WERI-Rb-1 (cell line): ENCODE measurements at regions not wholly inside any gene's neighbourhood (a gene's known extent, or its start where the extent isn't known, plus 50 kb on each side); places are given as distances from the start of the nearest gene placed in this dataset.

Experiments used
- DNase-seq: peaks from one replicate; pipeline ENCODE4 v3.0.0-alpha.2; 2020
- H3K27ac ChIP-seq: fragments of 250-450 bp; sonication (Bioruptor Pico); 2 replicates; pipeline ENCODE4 v1.5.1; 2020; ENCODE audit warnings: mild to moderate bottlenecking, moderate library complexity
- H3K27me3 ChIP-seq: fragments of 250-450 bp; sonication (Bioruptor Pico); 2 replicates; pipeline ENCODE4 v1.5.1; 2021; ENCODE audit warnings: mild to moderate bottlenecking, low read depth, moderate library complexity; ENCODE audit not compliant: insufficient read depth, severe bottlenecking
- H3K36me3 ChIP-seq: fragments of 250-450 bp; sonication (Bioruptor Pico); 2 replicates; pipeline ENCODE4 v1.5.1; 2020; ENCODE audit warnings: mild to moderate bottlenecking, moderate library complexity
- H3K4me3 ChIP-seq: 2 replicates; pipeline ENCODE4 v1.5.1; 2011; ENCODE audit warnings: low read depth, mild to moderate bottlenecking, control low read depth, low read length
- H3K9me3 ChIP-seq: fragments of 250-450 bp; sonication (Bioruptor Pico); 2 replicates; pipeline ENCODE4 v1.5.1; 2021; ENCODE audit warnings: mild to moderate bottlenecking, moderate library complexity; ENCODE audit not compliant: severe bottlenecking
- TF ChIP-seq, protein P1 (sequence below): IDR thresholded peaks from 2 replicates; pipeline ENCODE4 v1.5.1; 2011; ENCODE audit warnings: low read depth, mild to moderate bottlenecking, control low read depth, inconsistent platforms, low read length

DNA sequence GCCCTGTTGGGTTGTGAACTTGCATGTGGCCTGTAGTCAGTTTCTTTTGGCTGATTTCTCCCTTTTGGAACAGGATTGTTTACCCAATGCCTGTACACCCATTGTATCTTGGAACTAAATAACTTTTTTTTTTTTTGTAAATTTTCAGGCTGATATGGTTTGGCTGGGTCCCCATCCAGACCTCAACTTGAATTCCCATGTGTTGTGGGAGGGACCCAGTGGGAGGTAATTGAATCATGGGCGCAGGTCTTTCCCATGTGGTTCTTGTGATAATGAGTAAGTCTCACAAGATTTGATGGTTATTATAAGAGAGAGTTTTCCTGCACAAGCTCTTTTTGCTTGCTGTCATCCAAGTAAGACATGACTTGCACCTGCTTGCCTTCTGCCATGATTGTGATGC, 253.8 kb upstream of the GBE1 start:
- Histone ChIP-seq H3K9me3 (no peaks in the 10 kb centered on the region), H3K4me3 (no peak overlapping the region), H3K27me3 (no peaks in the 10 kb centered on the region), H3K27ac (no peak overlapping the region), H3K36me3 (no peaks in the 10 kb centered on the region)
- TF ChIP-seq, protein P1, sequence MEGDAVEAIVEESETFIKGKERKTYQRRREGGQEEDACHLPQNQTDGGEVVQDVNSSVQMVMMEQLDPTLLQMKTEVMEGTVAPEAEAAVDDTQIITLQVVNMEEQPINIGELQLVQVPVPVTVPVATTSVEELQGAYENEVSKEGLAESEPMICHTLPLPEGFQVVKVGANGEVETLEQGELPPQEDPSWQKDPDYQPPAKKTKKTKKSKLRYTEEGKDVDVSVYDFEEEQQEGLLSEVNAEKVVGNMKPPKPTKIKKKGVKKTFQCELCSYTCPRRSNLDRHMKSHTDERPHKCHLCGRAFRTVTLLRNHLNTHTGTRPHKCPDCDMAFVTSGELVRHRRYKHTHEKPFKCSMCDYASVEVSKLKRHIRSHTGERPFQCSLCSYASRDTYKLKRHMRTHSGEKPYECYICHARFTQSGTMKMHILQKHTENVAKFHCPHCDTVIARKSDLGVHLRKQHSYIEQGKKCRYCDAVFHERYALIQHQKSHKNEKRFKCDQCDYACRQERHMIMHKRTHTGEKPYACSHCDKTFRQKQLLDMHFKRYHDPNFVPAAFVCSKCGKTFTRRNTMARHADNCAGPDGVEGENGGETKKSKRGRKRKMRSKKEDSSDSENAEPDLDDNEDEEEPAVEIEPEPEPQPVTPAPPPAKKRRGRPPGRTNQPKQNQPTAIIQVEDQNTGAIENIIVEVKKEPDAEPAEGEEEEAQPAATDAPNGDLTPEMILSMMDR: no peak
- no peak for DNase-seq

DNA sequence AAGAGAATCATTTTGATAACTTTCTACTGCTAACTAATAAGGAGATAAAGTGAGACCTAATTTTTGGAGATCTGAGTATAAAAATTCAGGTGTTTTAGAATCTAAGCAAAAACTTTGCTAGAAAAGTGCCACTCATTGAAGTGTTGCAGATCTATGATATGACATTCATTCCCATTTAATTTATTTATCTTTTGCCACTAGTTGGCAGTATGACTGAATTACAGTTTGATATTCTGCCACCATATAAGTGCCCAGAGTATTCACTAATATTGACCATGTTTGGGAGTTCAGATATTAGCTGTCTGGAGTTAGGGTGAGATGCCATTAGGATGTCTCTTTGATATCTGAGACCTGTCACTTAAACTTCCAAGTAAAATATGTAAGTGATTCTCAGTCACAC, 251.3 kb upstream of the GBE1 start:
- no peak overlapping the region for H3K27ac ChIP-seq
- no peak for DNase-seq
- no peaks in the 10 kb centered on the region for H3K36me3 ChIP-seq
- H3K9me3 ChIP-seq: no peaks in the 10 kb centered on the region
- H3K27me3 ChIP-seq: no peaks in the 10 kb centered on the region
- TF ChIP-seq, protein P1: no peak
- H3K4me3 ChIP-seq: no peak overlapping the region

DNA sequence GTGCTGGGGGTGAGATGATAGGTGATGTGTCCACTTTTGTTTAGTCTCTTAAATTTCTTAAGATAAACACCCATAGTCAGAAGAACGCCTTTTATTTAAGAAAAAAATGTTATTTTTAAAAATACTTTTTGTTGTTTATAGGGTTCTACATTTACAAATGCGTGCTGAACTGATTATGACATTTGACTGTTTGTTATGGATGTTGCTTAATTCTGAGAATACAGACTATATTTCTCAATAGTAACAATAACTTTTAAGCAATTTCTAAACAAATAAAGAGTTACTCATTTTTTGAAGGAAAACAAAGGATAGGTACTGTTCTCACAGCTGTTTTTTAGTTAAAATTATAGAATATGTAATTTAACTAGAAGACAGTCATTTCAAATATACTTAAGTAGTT, 249.9 kb upstream of the GBE1 start:
- no peaks in the 10 kb centered on the region for H3K9me3 ChIP-seq
- no peak overlapping the region for H3K4me3 ChIP-seq
- DNase-seq: no peak
- TF ChIP-seq, protein P1: no peak
- H3K36me3 ChIP-seq: no peaks in the 10 kb centered on the region
- no peaks in the 10 kb centered on the region for H3K27me3 ChIP-seq
- no peak overlapping the region for H3K27ac ChIP-seq

DNA sequence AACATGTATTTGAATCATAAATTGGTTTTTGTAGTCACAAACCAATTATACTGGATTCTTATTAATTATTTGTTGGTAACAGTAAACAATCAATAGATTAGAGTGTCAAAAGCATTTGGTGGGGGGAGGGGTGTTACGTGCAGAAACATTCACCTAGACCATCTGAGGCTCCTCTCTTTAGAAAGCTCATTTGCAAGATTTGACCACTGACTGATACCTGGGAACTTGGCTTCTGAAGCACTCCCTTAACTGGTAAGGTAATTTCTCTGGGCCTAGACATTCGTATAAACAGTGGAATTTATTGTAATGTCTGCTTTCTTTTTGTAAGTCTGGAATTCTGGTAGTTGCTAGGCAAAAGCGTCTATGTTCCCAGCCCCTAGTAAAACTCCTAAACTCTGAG, 243.8 kb upstream of the GBE1 start:
- H3K36me3 ChIP-seq: no peaks in the 10 kb centered on the region
- no peak overlapping the region for H3K27ac ChIP-seq
- no peaks in the 10 kb centered on the region for H3K9me3 ChIP-seq
- no peak for DNase-seq
- H3K27me3 ChIP-seq: no peaks in the 10 kb centered on the region
- no peak overlapping the region for H3K4me3 ChIP-seq
- TF ChIP-seq, protein P1: no peak

DNA sequence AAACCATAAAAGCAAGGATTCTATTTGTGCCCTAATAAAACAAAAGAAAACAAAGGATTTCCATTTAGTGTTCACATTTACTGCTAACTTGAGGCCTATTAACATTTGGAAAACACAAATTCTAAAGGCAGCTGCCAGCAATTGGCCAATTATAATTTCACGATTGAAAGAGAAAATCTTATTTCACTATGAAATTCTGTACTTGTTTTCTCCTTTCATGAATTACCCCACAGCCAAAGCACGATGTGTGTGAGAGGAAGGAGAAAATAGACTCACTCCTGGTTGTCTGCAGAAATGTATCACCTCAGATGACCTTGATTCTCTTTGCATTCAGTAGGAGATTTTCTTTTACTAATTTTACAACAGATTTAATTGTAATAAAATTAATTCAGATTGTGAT, 242.8 kb upstream of the GBE1 start:
- TF ChIP-seq, protein P1: no peak
- H3K9me3 ChIP-seq: no peaks in the 10 kb centered on the region
- no peaks in the 10 kb centered on the region for H3K36me3 ChIP-seq
- H3K4me3 ChIP-seq: no peak overlapping the region
- no peak overlapping the region for H3K27ac ChIP-seq
- no peak for DNase-seq
- no peaks in the 10 kb centered on the region for H3K27me3 ChIP-seq

DNA sequence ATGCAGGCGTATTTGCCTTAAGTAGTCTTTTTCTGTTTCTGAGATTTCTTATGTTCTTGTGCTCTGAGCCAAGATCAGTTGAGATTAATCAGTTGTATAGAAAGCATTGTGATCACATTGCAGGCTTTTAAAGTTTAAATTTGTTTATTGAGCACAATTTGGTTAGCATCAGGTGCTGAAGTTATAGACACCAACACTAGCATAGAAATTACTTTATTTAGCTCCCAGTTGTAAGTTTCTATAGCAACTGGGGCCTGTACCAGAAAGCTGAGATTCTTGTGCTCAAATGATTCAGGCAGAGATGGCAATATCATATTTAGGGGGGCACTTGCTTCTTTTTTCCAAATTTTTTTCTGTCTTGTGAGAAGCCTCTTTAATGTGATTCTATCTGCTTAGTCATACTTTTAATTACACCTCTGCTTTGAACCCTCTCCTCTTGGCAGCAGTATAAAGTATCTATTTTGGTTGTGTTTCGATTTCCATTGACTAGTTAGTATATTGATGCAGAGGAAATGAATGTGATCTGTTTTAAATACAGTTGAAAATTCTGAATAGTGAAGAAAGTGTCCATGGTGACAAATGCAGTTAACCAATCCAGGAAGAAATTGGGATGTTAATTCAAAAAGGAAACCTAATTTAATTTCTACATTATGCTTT, 241.7 kb upstream of the GBE1 start:
- TF ChIP-seq, protein P1: no peak
- Histone ChIP-seq H3K36me3 (no peaks in the 10 kb centered on the region), H3K9me3 (no peaks in the 10 kb centered on the region), H3K4me3 (no peak overlapping the region), H3K27ac (no peak overlapping the region), H3K27me3 (no peaks in the 10 kb centered on the region)
- DNase-seq: no peak
